Smooth muscle cell (in vitro differentiated cells): ENCODE measurements at regions not wholly inside any gene's neighbourhood (a gene's known extent, or its start where the extent isn't known, plus 50 kb on each side); places are given as distances from the start of the nearest gene placed in this dataset.

Source experiments
- DNase-seq: peaks from one replicate; lab custom pipeline; 2025; ENCODE audit not compliant: unreplicated experiment; lab: John Stamatoyannopoulos, UW
- H2AFZ ChIP-seq: fragments of 200-600 bp; sonication (generic); 2 replicates; pipeline ENCODE4 v1.6.0; 2016; ENCODE audit warnings: antibody characterized with exemption, low read depth, mild to moderate bottlenecking
- H3F3A ChIP-seq: fragments of 200-600 bp; sonication (generic); 2 replicates; pipeline ENCODE4 v1.6.0; 2017; ENCODE audit warnings: antibody characterized with exemption, low read depth
- H3K27ac ChIP-seq: fragments of 200-600 bp; sonication (generic); 2 replicates; pipeline ENCODE4 v1.5.1; 2016; ENCODE audit warnings: low read depth, mild to moderate bottlenecking
- H3K27me3 ChIP-seq: fragments of 200-600 bp; sonication (generic); 2 replicates; pipeline ENCODE4 v1.6.1; 2016; ENCODE audit warnings: low read depth, mild to moderate bottlenecking
- H3K36me3 ChIP-seq: fragments of 200-600 bp; sonication (generic); 2 replicates; pipeline ENCODE4 v1.5.1; 2016; ENCODE audit warnings: low read depth
- H3K4me1 ChIP-seq: fragments of 200-600 bp; sonication (generic); 2 replicates; pipeline ENCODE4 v1.5.1; 2016; ENCODE audit warnings: low read depth
- H3K4me2 ChIP-seq: fragments of 200-600 bp; sonication (generic); 2 replicates; pipeline ENCODE4 v1.6.0; 2016; ENCODE audit warnings: mild to moderate bottlenecking
- H3K4me3 ChIP-seq: fragments of 200-600 bp; sonication (generic); 2 replicates; pipeline ENCODE4 v1.5.1; 2016; ENCODE audit warnings: mild to moderate bottlenecking
- H3K79me2 ChIP-seq: fragments of 200-600 bp; sonication (generic); 2 replicates; pipeline ENCODE4 v1.6.0; 2016; ENCODE audit warnings: low read depth, mild to moderate bottlenecking
- H3K9ac ChIP-seq: fragments of 200-600 bp; sonication (generic); 2 replicates; pipeline ENCODE4 v1.6.0; 2016; ENCODE audit warnings: low read depth
- H3K9me3 ChIP-seq: fragments of 200-600 bp; sonication (generic); replicated peaks from 2 replicates; pipeline ENCODE4 v1.5.1; 2016; ENCODE audit warnings: low read depth
- H4K20me1 ChIP-seq: fragments of 200-600 bp; sonication (generic); 2 replicates; pipeline ENCODE4 v1.6.0; 2016; ENCODE audit warnings: low read depth
- CTCF ChIP-seq: fragments of 200-600 bp; sonication (generic); IDR thresholded peaks from 2 replicates; pipeline ENCODE4 v1.5.1; 2017; ENCODE audit warnings: borderline replicate concordance, mild to moderate bottlenecking, antibody characterized with exemption; ENCODE audit not compliant: insufficient read depth, poor library complexity, severe bottlenecking
- WGBS: methylation state at CpG from one replicate; pipeline ENCODE4 v1.1.7; 2016; ENCODE audit warnings: low lambda C conversion rate; 5-methylcytosine and 5-hydroxymethylcytosine counted together

DNA sequence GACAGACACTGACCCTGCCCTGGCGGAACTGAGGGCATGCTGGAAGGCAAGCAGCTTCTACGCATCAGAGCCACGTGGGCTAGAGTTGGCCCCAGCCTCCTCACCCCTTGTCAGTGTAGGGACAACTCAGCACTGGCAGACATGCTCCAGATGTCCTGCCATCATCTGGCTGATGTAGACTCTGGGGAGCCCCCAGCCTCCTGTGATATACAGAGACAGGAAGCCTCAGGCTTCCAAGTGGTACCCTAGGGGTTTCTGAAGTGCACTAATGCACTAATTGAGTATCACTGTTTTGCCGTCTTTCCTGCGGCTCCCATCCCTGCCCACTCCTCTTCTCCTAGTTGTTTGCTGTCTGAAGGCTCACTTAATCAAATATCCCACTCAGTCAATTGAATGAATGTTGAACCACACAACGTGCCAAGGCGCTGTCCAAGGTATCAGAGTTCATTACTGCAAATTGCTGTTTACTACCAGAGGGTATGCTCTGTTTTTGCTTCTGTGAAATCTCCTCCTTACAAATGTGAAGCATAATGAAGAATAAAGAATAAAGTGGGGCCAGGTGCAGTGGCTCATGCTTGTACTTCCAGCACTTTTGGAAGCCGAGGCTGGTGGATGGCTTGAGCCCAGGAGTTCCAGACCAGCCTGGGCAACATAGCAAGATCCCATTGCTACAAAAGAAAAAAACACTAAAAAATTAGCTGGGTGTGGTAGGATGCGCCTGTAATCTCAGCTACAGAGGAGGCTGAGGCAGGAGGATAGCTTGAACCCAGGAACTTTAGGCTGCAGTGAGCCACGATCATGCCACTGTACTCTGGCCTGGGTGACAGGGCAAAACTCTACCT is 76.4 kb upstream of the ZBTB18 start:
- no peak overlapping the region for H3K9ac ChIP-seq
- H4K20me1 ChIP-seq, result no peaks in the 10 kb centered on the region
- no peaks in the 10 kb centered on the region for H3K36me3 ChIP-seq
- H3F3A ChIP-seq, result no peaks in the 10 kb centered on the region
- H2AFZ ChIP-seq, result no peak overlapping the region
- no peaks in the 10 kb centered on the region for H3K4me1 ChIP-seq
- WGBS, result 82% methylated on average over 10 of the region's 10 CpGs
- H3K27me3 ChIP-seq, result no peaks in the 10 kb centered on the region
- no peak overlapping the region for H3K4me2 ChIP-seq
- H3K4me3 ChIP-seq, result no peak overlapping the region
- H3K9me3 ChIP-seq, result no peaks in the 10 kb centered on the region
- no peak for DNase-seq
- no peak for TF ChIP-seq CTCF
- H3K79me2 ChIP-seq, result no peaks in the 10 kb centered on the region
- no peak overlapping the region for H3K27ac ChIP-seq

DNA sequence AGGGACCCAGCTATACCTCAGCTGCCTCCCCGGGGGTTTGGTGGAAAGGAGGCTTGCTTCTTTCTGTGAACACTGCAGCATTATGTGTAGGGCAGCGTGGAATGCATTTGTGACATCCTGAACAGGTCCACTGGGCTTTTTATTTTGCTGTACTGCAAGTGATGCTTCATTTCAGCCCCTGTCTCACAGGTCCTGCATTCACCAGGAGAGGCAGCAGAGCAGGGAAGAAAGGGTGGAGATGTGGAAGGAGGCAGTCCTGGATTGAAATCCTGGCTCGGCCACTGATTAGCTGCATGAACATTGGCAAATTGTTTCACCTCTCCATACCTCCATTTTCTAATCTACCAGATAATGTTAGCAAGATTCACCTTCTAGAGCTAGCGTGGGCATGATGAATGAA is 77.9 kb upstream of the ZBTB18 start:
- Histone ChIP-seq H3K27me3 (no peaks in the 10 kb centered on the region), H3K4me1 (peaks cover 13% of the 10 kb centered on the region), H2AFZ (no peak overlapping the region), H3K36me3 (no peaks in the 10 kb centered on the region), H3K9ac (no peak overlapping the region), H3F3A (no peaks in the 10 kb centered on the region), H3K9me3 (no peaks in the 10 kb centered on the region), H3K4me3 (no peak overlapping the region), H3K27ac (no peak overlapping the region), H3K4me2 (no peak overlapping the region), H4K20me1 (no peaks in the 10 kb centered on the region), H3K79me2 (no peaks in the 10 kb centered on the region)
- TF ChIP-seq CTCF, result no peak
- WGBS, result 86% methylated on average over 4 of the region's 4 CpGs
- no peak for DNase-seq

- no peak for DNase-seq
- Histone ChIP-seq H2AFZ (no peak overlapping the region), H4K20me1 (no peaks in the 10 kb centered on the region), H3F3A (no peaks in the 10 kb centered on the region), H3K27ac (no peak overlapping the region), H3K4me2 (no peak overlapping the region), H3K9ac (no peak overlapping the region), H3K9me3 (no peaks in the 10 kb centered on the region), H3K36me3 (no peaks in the 10 kb centered on the region), H3K79me2 (no peaks in the 10 kb centered on the region), H3K27me3 (no peaks in the 10 kb centered on the region), H3K4me3 (no peak overlapping the region), H3K4me1 (peaks cover 20% of the 10 kb centered on the region)
- no peak for TF ChIP-seq CTCF
- 94% methylated on average over 2 of the region's 2 CpGs for WGBS
Observed at GRCh38 chr1:243970077-243970476, 81.0 kb upstream of the ZBTB18 start.

DNA sequence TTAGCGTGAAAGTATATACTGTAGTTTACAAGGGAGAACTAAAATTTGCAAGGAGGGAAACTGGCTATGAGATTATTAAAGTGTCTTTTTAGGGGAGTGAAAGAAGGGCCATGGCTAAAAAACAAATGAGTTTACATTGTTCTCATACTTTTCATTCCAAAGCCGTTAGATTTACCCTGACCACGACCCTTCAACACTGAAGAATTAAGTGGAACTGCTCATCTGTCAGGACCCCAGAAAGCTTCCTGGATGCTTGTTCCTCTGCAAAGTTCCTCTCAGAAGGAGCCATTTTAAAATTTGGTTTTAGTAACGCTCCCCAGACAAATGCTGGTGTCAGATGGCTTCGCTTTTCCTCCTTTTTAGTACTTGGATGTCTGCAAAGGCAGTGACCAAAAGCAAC is 82.7 kb upstream of the ZBTB18 start:
- H3K4me2 ChIP-seq, result no peak overlapping the region
- no peaks in the 10 kb centered on the region for H4K20me1 ChIP-seq
- TF ChIP-seq CTCF, result no peak
- H3K4me3 ChIP-seq, result no peak overlapping the region
- H3K79me2 ChIP-seq, result no peaks in the 10 kb centered on the region
- no peak for DNase-seq
- 45% methylated on average over 5 of the region's 5 CpGs for WGBS
- H3K36me3 ChIP-seq, result no peaks in the 10 kb centered on the region
- no peak overlapping the region for H3K9ac ChIP-seq
- H3K27ac ChIP-seq, result no peak overlapping the region
- peaks cover 20% of the 10 kb centered on the region for H3K4me1 ChIP-seq
- no peaks in the 10 kb centered on the region for H3K27me3 ChIP-seq
- H3F3A ChIP-seq, result no peaks in the 10 kb centered on the region
- H2AFZ ChIP-seq, result no peak overlapping the region
- H3K9me3 ChIP-seq, result no peaks in the 10 kb centered on the region
